ENCODE measurements at regions not wholly inside any gene's neighbourhood (a gene's known extent, or its start where the extent isn't known, plus 50 kb on each side); places are given as distances from the start of the nearest gene placed in this dataset.

DNA sequence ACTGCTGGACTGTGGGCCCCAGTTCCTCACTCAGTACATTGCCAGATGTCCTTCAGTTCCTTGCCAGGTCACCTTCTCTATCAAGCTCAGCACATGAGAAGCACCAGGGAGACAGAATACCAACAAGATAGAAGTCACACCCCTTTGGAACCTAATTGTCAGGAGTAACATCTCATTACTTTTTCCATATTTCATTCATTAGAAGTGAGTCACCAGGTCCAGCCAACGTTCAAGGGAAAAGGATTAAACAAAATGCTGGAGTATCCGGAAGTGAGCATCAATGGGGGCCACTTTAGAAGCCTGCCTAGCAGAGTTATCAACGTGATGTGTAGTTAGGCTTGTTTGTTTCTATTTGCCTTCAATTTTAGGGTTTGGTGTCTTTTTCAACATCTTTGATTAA, 569.3 kb downstream of the MIAT start:
- no peak for TF ChIP-seq GATA2 (IDR thresholded peaks at IDR 0.05; ENCODE audit: low read depth, low read length)
- TF ChIP-seq GATA3 (IDR thresholded peaks at IDR 0.05; ENCODE audit: low read depth, low read length), result no peak
